M059J (cell line): ENCODE measurements at regions not wholly inside any gene's neighbourhood (a gene's known extent, or its start where the extent isn't known, plus 50 kb on each side); places are given as distances from the start of the nearest gene placed in this dataset.

Experiments
- DNase-seq: peaks from one replicate; pipeline ENCODE4 v3.0.0-alpha.2; 2012; ENCODE audit warnings: low read depth

GRCh38 chr6:167579806-167580618 lies 246.7 kb upstream of the AFDN start:
- no peak for DNase-seq

GRCh38 chr6:167580619-167580911 lies 246.1 kb upstream of the AFDN start:
- no peak for DNase-seq

- no peak for DNase-seq
These were observed 245.1 kb upstream of the AFDN start for GRCh38 chr6:167581637-167582036.

GRCh38 chr6:167583412-167583811 lies 243.3 kb upstream of the AFDN start:
- no peak for DNase-seq

GRCh38 chr6:167588181-167588919 lies 238.4 kb upstream of the AFDN start:
- no peak for DNase-seq

- no peak for DNase-seq
These were observed 237.6 kb upstream of the AFDN start for GRCh38 chr6:167588920-167589614.

- DNase-seq: no peak
These were observed 237.1 kb upstream of the AFDN start for GRCh38 chr6:167589615-167589940.

- DNase-seq: no peak
These were observed 236.5 kb upstream of the AFDN start for GRCh38 chr6:167590193-167590592.
